ENCODE measurements at regions not wholly inside any gene's neighbourhood (a gene's known extent, or its start where the extent isn't known, plus 50 kb on each side); places are given as distances from the start of the nearest gene placed in this dataset.

DNA sequence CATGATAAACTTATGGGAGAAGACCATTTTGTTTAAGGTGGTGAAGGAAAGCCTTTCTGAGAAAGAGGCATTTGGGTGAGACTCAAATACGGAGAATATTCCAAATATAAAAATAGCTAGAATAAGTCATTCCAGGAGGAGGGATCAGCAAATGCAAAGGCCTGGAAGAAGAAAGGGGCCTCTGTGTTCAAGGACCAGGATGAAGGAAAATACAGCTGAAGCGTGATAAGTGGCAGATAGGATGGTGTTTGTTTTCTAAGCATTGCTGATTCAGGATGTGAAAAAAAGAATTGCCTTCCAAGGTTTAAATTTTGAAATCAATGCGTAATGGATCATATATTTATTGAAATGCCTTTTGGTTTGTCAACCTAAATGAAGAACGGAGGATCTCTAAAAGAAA, 59.4 kb upstream of the CAST start:
- no peak overlapping the region for H3K4me3 ChIP-seq (ENCODE audit: low read depth, low read length)
- no peak for TF ChIP-seq CTCF (IDR thresholded peaks at IDR 0.05; ENCODE audit: low read depth, low read length)

- H3K4me3 ChIP-seq (ENCODE audit: low read depth, low read length) = no peak overlapping the region
- no peak for TF ChIP-seq CTCF (IDR thresholded peaks at IDR 0.05; ENCODE audit: low read depth, low read length)
These were observed 56.9 kb upstream of the CAST start for GRCh38 chr5:96605144-96605837.

DNA sequence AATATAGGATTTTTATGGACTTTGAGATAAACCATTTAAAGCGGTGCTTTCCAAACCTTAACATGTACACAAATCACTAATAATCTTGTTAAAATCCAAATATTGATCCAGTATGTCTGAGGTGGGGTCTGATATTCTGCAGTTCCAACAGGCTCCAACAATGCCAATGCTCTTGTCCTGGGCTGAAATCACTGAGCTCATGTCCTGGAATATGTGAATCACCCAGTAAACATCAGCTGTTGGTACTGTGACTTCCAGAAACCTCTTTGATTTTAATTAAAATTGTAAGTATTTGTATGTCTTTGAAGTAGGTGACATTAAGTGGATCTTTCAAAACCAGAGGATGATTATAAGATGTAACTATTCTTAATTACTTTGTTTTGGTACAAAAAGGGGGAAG, 52.8 kb upstream of the CAST start:
- H3K4me3 ChIP-seq (ENCODE audit: low read depth, low read length) = no peak overlapping the region
- TF ChIP-seq CTCF (IDR thresholded peaks at IDR 0.05; ENCODE audit: low read depth, low read length) = no peak

- H3K4me3 ChIP-seq (ENCODE audit: low read depth, low read length) = no peak overlapping the region
- TF ChIP-seq CTCF (IDR thresholded peaks at IDR 0.05; ENCODE audit: low read depth, low read length) = no peak
These were observed 51.4 kb upstream of the CAST start for GRCh38 chr5:96610747-96611146.

- H3K4me3 ChIP-seq (ENCODE audit: low read depth, low read length) = no peak overlapping the region
- TF ChIP-seq CTCF (IDR thresholded peaks at IDR 0.05; ENCODE audit: low read depth, low read length) = no peak
These were observed 50.2 kb upstream of the CAST start for GRCh38 chr5:96611946-96612345.

Measured in WI38 (cell line).